T-helper 1 cell (primary cell): ENCODE measurements at regions not wholly inside any gene's neighbourhood (a gene's known extent, or its start where the extent isn't known, plus 50 kb on each side); places are given as distances from the start of the nearest gene placed in this dataset.

Experiments used
- DNase-seq, 5 donors: peaks; one replicate each; pipeline ENCODE4 v3.0.0-alpha.2; 2012 to 2020

DNA sequence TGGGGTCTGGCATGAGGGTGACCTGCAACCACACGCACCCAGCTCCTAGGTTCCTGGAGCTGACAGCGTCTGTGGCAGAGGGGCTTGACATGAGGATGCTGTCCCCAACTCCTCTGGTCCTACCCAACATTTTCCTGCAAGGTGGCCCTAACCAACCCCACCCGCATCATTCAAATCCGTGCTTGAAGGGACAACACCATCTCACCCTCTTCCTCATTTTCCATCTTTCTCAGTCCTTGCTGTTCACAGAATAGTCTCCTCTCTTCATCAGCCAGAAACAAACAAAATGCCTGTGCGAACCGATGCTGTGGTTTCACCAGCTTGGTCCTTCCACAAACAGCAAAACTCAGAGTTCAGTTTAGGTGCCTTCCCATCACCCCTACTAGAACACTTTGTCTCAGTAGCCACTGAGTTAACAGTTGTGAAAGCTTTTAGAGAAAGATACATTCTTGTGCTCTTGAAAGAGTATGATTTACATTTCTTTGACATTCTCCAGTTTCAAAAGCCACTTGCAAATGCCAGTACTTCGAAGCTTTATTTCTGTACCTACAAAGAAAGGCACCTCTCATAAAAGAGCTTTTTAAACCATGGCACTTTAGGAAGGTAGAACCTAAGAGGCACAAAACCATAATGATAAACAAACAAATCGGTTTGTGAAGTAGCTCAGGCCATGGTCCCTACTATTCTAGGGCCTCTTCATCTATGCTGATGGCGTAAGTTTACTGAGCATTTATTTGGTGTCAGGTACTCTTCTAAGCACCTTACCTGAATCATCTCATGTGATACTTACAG is 360.1 kb downstream of the SHQ1 start:
- DNase-seq, result no peak

DNA sequence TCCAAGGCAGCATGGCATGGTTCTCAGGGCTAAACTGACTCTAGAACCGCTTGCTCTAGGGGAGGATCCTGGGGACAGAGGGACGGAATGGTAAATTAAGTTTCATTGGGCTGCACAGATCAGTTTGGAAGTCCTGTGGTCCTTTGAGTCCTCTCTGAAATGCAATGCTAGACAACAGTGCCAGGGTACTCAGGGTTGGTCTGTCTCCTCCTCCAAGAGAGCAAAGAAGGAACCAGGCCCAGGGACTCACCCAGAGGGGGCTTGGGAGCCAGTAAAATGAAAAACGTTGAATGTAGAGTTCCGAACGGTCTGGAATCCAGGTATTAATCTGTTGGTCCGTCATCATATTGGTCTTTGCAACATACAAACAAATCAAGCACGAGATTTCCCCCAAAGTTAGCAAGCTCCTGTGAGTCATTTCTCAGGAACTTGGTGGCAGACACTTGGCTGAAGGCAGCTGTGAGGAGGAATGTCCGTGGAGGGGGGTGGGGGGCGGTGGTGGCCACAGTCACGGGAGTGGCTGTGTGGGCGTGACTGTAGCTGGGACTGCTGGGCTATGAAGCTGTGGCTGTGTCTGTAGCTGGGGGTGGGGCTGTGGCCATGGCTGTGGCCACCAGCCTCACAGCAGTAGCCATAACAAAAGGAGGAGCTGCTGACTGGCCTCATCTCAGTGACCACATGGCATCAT is 361.0 kb downstream of the SHQ1 start:
- DNase-seq, result no peak

- no peak for DNase-seq
These were observed 362.6 kb downstream of the SHQ1 start for GRCh38 chr3:72485641-72486040.

GRCh38 chr3:72483554-72484104 is 364.6 kb downstream of the SHQ1 start:
- DNase-seq, result no peak

- DNase-seq, result peak; percentile 11 to 86 (median 25)
These were observed 365.5 kb downstream of the SHQ1 start for GRCh38 chr3:72482589-72483321.

DNA sequence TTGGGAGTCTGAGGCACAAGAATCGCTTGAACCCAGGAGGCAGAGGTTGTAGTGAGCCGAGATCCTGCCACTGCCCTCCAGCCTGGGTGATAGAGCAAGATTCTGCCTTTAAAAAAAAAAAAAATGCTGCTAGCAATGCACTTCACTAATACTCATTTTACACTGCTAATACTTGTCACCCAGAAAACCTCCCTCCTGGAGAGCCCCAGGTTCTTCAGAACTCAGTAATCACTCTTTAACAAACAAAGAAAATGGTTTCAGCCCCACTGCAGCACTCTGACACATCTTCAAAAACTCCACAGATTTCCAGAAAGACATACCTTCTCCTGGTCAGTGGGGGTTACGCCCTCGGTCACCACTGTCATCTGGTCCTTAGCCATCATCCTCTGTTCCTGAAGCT is 366.7 kb downstream of the SHQ1 start:
- DNase-seq, result no peak

DNA sequence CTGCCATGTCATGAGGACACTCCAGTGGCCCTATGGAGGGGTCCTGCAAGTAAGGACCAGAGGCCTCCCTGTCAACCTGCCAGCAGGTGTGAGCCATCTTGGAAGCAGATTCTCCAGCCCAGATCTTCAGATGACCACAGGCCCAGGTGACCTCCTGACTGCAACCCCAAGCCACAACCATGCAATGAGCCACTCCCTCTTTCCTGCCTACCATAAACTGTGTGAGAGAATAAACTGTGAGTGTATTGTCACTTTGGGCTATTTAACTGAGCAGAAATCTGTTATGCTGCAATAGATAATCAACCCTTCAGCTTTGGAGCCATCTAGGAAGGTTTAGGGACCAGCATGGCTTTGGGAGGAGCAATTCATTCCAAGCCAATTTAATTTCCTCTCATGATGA is 367.9 kb downstream of the SHQ1 start:
- no peak for DNase-seq

GRCh38 chr3:72479651-72480215 is 368.5 kb downstream of the SHQ1 start:
- DNase-seq, result no peak

- no peak for DNase-seq
These were observed 372.1 kb downstream of the SHQ1 start for GRCh38 chr3:72476139-72476483.

GRCh38 chr3:72475258-72476138 is 372.7 kb downstream of the SHQ1 start:
- DNase-seq, result peak in 1 of 5 donors; percentile 52

DNA sequence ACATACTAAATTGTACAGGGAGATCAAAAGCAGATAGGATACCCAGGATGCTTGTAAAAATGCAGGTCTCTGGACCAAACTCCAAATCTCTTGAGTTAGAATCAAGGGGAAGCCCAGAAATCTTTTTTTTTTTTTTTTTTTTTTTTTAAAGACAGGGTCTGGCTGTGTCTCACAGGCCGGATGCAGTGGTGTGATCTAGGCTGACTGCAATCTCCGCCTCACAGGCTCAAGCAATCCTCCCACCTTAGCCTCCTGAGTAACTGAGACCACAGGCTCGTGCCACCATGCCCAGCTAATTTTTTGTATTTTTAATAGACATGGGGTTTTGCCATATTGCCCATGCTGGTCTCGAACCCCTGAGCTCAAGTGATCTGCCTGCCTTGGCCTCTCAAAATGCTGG is 373.5 kb downstream of the SHQ1 start:
- peak in 1 of 5 donors; percentile 36 for DNase-seq

- peak in 1 of 5 donors; percentile 42 for DNase-seq
These were observed 375.1 kb downstream of the SHQ1 start for GRCh38 chr3:72473156-72473555.

- no peak for DNase-seq
These were observed 377.3 kb downstream of the SHQ1 start for GRCh38 chr3:72470904-72471417.

DNA sequence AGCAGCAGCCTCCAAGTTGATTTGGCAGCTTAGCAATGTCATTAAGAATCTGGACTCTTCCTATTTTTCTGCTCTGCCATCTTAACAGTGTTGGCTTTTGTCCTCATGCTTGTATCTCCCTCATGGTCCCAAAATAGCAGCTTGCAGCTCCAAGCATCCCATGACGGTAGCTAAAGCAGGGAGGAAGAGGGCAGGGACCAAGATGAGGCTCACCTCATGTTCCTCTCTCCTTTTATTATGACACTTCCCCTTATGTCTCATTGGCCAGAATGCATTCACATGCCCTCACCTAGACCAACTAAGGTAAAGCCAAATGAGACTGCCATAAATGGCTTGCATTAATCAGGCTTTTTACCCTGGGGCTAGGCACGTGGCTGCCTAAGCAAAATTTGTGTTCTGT is 382.4 kb downstream of the SHQ1 start:
- no peak for DNase-seq

- no peak for DNase-seq
These were observed 385.2 kb downstream of the SHQ1 start for GRCh38 chr3:72463083-72463482.

DNA sequence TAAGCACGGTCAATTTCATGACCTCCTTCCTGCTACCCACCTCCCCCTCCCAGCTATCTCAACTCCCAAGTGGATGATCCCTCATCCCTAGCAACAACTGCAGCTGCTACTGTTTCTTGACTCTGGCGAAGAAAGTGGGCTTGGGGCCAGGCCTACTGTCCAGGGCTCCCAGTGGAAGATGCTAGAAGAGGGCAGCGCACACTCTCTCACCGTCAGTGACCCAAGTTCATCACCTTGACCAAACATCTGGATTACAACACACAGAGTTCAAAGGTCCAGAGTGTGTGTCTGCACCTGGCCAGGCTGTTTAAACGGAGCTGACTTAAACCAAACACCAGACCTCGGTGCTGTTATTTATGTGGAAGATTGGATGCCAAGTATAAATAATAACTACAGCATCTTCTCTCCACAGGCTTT is 385.6 kb downstream of the SHQ1 start:
- no peak for DNase-seq

- no peak for DNase-seq
These were observed 386.5 kb downstream of the SHQ1 start for GRCh38 chr3:72461787-72462186.

- DNase-seq, result no peak
These were observed 387.8 kb downstream of the SHQ1 start for GRCh38 chr3:72460205-72461174.

DNA sequence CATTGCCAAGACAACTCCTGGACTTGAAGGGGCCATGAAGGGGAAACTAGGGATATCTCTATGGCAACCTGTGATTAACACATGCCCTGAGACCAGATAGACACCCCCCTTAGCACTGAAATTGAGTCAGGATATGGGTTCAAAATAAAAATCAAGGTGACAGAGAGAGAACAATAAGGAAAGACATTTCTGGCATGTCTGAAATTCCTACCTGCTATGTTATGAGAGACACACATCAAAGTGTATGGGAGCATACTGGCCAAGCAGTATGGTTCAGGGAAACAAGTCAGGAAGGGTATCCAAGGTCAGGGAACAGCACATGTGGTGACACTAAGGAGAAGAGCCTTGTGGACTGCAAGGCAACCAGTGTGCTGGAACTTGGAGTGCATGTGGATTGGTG is 388.7 kb downstream of the SHQ1 start:
- no peak for DNase-seq

DNA sequence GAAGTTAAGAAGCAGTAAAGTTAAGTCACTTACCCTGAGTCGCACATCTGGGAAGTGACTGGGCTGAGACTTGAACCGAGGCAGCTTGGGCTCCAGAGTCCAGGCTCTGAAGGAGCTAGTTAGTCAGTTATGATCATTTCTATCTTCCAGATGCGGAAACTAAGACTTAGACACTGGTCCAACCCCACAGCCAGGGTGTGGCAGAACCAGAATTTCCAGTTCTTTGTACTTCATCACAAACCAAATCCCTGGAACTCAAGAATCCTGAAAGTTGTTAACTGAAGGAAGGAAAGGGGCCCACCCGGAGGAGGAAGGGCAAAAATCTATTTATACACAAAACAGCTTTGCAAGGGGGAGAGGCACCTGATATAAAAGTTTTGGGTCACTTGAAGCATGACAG is 389.9 kb downstream of the SHQ1 start:
- no peak for DNase-seq

GRCh38 chr3:72454441-72454840 is 393.8 kb downstream of the SHQ1 start:
- DNase-seq, result no peak
